A673 (cell line): ENCODE measurements at regions not wholly inside any gene's neighbourhood (a gene's known extent, or its start where the extent isn't known, plus 50 kb on each side); places are given as distances from the start of the nearest gene placed in this dataset.

Experiments
- BruUV-seq: library from RNA; stranded (reverse); fragments of 400-500 nt; replicated peaks from 2 replicates; lab custom pipeline; 2021; lab: Mats Ljungman, UMichigan
- CTCF ChIA-PET: fragments of 300-600 bp; sonication (Branson Sonifier 250); formaldehyde crosslinking; loops from one replicate; lab custom pipeline; 2022; ENCODE audit warnings: antibody characterized with exemption; lab: Charles Lee
- POLR2A ChIA-PET: fragments of 300-600 bp; sonication (Branson Sonifier 250); formaldehyde crosslinking; loops from one replicate; lab custom pipeline; 2022; ENCODE audit warnings: antibody characterized with exemption; ENCODE audit not compliant: low non-redundant PET; lab: Charles Lee
- DNase-seq: peaks from one replicate; pipeline ENCODE4 v3.0.0-alpha.2; 2015; ENCODE audit warnings: low spot score
- H3K27ac ChIP-seq: fragments of 200-600 bp; sonication (generic); 2 replicates; pipeline ENCODE4 v1.5.1; 2016; ENCODE audit warnings: mixed run types, low read depth, mild to moderate bottlenecking, mixed read lengths, antibody characterized with exemption, low read length; ENCODE audit not compliant: poor library complexity, severe bottlenecking
- H3K27me3 ChIP-seq: fragments of 200-600 bp; sonication (generic); replicated peaks from 2 replicates; pipeline ENCODE4 v1.6.1; 2017; ENCODE audit warnings: mixed run types, low read depth, mild to moderate bottlenecking, mixed read lengths, antibody characterized with exemption, low read length; ENCODE audit not compliant: insufficient read depth, poor library complexity
- H3K36me3 ChIP-seq: fragments of 200-600 bp; sonication (generic); 2 replicates; pipeline ENCODE4 v1.6.1; 2016; ENCODE audit warnings: mixed run types, mild to moderate bottlenecking, mixed read lengths, antibody characterized with exemption, low read length; ENCODE audit not compliant: insufficient read depth, poor library complexity, severe bottlenecking
- H3K4me1 ChIP-seq: fragments of 200-600 bp; sonication (generic); 2 replicates; pipeline ENCODE4 v1.6.1; 2017; ENCODE audit warnings: mixed run types, mild to moderate bottlenecking, mixed read lengths, antibody characterized with exemption, low read length; ENCODE audit not compliant: insufficient read depth, poor library complexity, severe bottlenecking
- H3K4me3 ChIP-seq: fragments of 200-600 bp; sonication (generic); 2 replicates; pipeline ENCODE4 v1.5.1; 2016; ENCODE audit warnings: low read depth, mixed run types, mild to moderate bottlenecking, mixed read lengths, low read length; ENCODE audit not compliant: poor library complexity, severe bottlenecking
- H3K9me3 ChIP-seq: fragments of 200-600 bp; sonication (generic); 2 replicates; pipeline ENCODE4 v1.6.1; 2016; ENCODE audit warnings: mixed run types, low read depth, mild to moderate bottlenecking, mixed read lengths, antibody characterized with exemption, low read length; ENCODE audit not compliant: poor library complexity, severe bottlenecking
- CTCF ChIP-seq: fragments of 300-800, 200-600 bp; sonication (generic); conservative IDR thresholded peaks from 2 replicates; pipeline ENCODE4 v1.5.1; 2017; ENCODE audit warnings: low read depth, mild to moderate bottlenecking, antibody characterized with exemption, low read length, moderate library complexity, mixed read lengths
- EZH2 ChIP-seq: fragments of 200-600 bp; sonication (generic); IDR thresholded peaks from 2 replicates; pipeline ENCODE4 v1.6.1; 2017; ENCODE audit warnings: borderline replicate concordance, low read depth, mild to moderate bottlenecking, mixed read lengths, antibody characterized with exemption, low read length; ENCODE audit not compliant: poor library complexity, severe bottlenecking
- intact Hi-C: fragments of 100-400 bp; cut with micrococcal nuclease; formaldehyde crosslinking; loops from one replicate; pipeline ENCODE4 v1.10.0; 2022; ENCODE audit not compliant: unreplicated experiment

- no TSS peak for BruUV-seq
- TF ChIP-seq EZH2 = no peak
- TF ChIP-seq CTCF = no peak
- no peaks in the 10 kb centered on the region for H3K4me1 ChIP-seq
- no peak overlapping the region for H3K27ac ChIP-seq
- H3K9me3 ChIP-seq = no peaks in the 10 kb centered on the region
- intact Hi-C loops = no loop called here
- no peaks in the 10 kb centered on the region for H3K27me3 ChIP-seq
- H3K4me3 ChIP-seq = no peak overlapping the region
- POLR2A ChIA-PET = no interaction called here
- CTCF ChIA-PET = no interaction called here
- no peaks in the 10 kb centered on the region for H3K36me3 ChIP-seq
- DNase-seq = no peak
These were observed 184.8 kb downstream of the TMEM38B start for GRCh38 chr9:105879181-105879580.

- no peaks in the 10 kb centered on the region for H3K36me3 ChIP-seq
- DNase-seq = no peak
- CTCF ChIA-PET = no interaction called here
- no peaks in the 10 kb centered on the region for H3K4me1 ChIP-seq
- no peak overlapping the region for H3K4me3 ChIP-seq
- BruUV-seq = no TSS peak
- intact Hi-C loops = loop anchor here (5.0 kb wide), 1 partner anchor 273 kb away; no protein-coding TSS in a partner anchor
- H3K27ac ChIP-seq = no peak overlapping the region
- no peaks in the 10 kb centered on the region for H3K27me3 ChIP-seq
- TF ChIP-seq CTCF (no peak), EZH2 (no peak)
- H3K9me3 ChIP-seq = no peaks in the 10 kb centered on the region
- POLR2A ChIA-PET = no interaction called here
These were observed 186.2 kb downstream of the TMEM38B start for GRCh38 chr9:105880517-105880916.

GRCh38 chr9:105881021-105881420, 186.7 kb downstream of the TMEM38B start:
- DNase-seq = no peak
- no peaks in the 10 kb centered on the region for H3K36me3 ChIP-seq
- no peaks in the 10 kb centered on the region for H3K4me1 ChIP-seq
- intact Hi-C loops = loop anchor here (1.0 to 5.0 kb wide), 2 partner anchors 39 to 274 kb away; no protein-coding TSS in a partner anchor
- H3K27ac ChIP-seq = no peak overlapping the region
- H3K4me3 ChIP-seq = no peak overlapping the region
- H3K27me3 ChIP-seq = no peaks in the 10 kb centered on the region
- no TSS peak for BruUV-seq
- TF ChIP-seq EZH2 (no peak), CTCF (no peak)
- CTCF ChIA-PET = interaction anchor here (0.6 to 1.0 kb wide), 2 partner anchors 39 to 1261 kb away, joined by 3 to 9 read pairs; no protein-coding TSS in a partner anchor
- H3K9me3 ChIP-seq = no peaks in the 10 kb centered on the region
- POLR2A ChIA-PET = no interaction called here
